Vagina (tissue), 2 donors: ENCODE measurements at regions not wholly inside any gene's neighbourhood (a gene's known extent, or its start where the extent isn't known, plus 50 kb on each side); places are given as distances from the start of the nearest gene placed in this dataset.

Source experiments
- DNase-seq, 2 donors: peaks; one replicate each; pipeline ENCODE4 v3.0.0-alpha.2; 2017; ENCODE audit errors: extremely low spot score in 2 of 2
- H3K27ac ChIP-seq: fragments of 200-600 bp; sonication (generic); one replicate; pipeline ENCODE4 v1.5.1; 2019
- H3K27me3 ChIP-seq: fragments of 200-600 bp; sonication (generic); one replicate; pipeline ENCODE4 v1.5.1; 2019
- H3K36me3 ChIP-seq, 2 donors: fragments of 200-600 bp; sonication (generic); one replicate each; pipeline ENCODE4 v1.5.1; 2017 to 2019
- H3K4me1 ChIP-seq: fragments of 200-600 bp; sonication (generic); one replicate; pipeline ENCODE4 v1.5.1; 2019
- H3K4me3 ChIP-seq, 2 donors: fragments of 200-600 bp; sonication (generic); 1 replicate in 1 of 2; 2 replicates in 1 of 2; pipeline ENCODE4 v1.5.1; 2016 to 2019
- H3K9me3 ChIP-seq: fragments of 200-600 bp; sonication (generic); one replicate; pipeline ENCODE4 v1.5.1; 2019
- CTCF ChIP-seq, 3 experiments: fragments of 450-650 bp in 2 of 3; fragments of 200-600 bp in 1 of 3; sonication (generic) in 1 of 3; IDR thresholded peaks; one replicate each; pipeline ENCODE4 v1.5.1; 2017 to 2019; ENCODE audit warnings: antibody characterized with exemption in 3 of 3, mild to moderate bottlenecking in 2 of 3, moderate library complexity in 2 of 3
- POLR2A ChIP-seq, 2 donors: fragments of 450-650 bp; IDR thresholded peaks; one replicate each; pipeline ENCODE4 v1.6.1; 2017; ENCODE audit warnings: antibody characterized with exemption in 2 of 2, mild to moderate bottlenecking in 2 of 2, moderate library complexity in 2 of 2
- POLR2AphosphoS5 ChIP-seq, 2 donors: sonication (generic); formaldehyde crosslinking; IDR thresholded peaks; one replicate each; pipeline ENCODE4 v1.9.0; 2017; ENCODE audit warnings: antibody characterized with exemption in 2 of 2, mild to moderate bottlenecking in 2 of 2, low read depth in 1 of 2; ENCODE audit not compliant: insufficient read depth in 1 of 2
- intact Hi-C: fragments of 100-400 bp; cut with DNase I; formaldehyde crosslinking; loops from one replicate; pipeline ENCODE4 v1.15.1; 2023

GRCh38 chr20:7226156-7226555 lies 458.7 kb downstream of the BMP2 start:
- no peak overlapping the region for H3K4me3 ChIP-seq
- H3K4me1 ChIP-seq = no peaks in the 10 kb centered on the region
- TF ChIP-seq POLR2A (IDR thresholded peaks at IDR 0.05) (no peak), POLR2AphosphoS5 (IDR thresholded peaks at IDR 0.05; ENCODE audit: insufficient read depth in 1 of 2, low read depth in 1 of 2) (no peak), CTCF (IDR thresholded peaks at IDR 0.05) (no peak)
- H3K27me3 ChIP-seq = no peaks in the 10 kb centered on the region
- H3K36me3 ChIP-seq = no peaks in the 10 kb centered on the region
- no peak overlapping the region for H3K27ac ChIP-seq
- H3K9me3 ChIP-seq = no peaks in the 10 kb centered on the region
- intact Hi-C loops = no loop called here
- no peak for DNase-seq

- no peaks in the 10 kb centered on the region for H3K27me3 ChIP-seq
- no peaks in the 10 kb centered on the region for H3K4me1 ChIP-seq
- no peak overlapping the region for H3K4me3 ChIP-seq
- H3K36me3 ChIP-seq = no peaks in the 10 kb centered on the region
- DNase-seq = no peak
- no peak overlapping the region for H3K27ac ChIP-seq
- H3K9me3 ChIP-seq = no peaks in the 10 kb centered on the region
- intact Hi-C loops = no loop called here
- TF ChIP-seq POLR2AphosphoS5 (IDR thresholded peaks at IDR 0.05; ENCODE audit: insufficient read depth in 1 of 2, low read depth in 1 of 2) (no peak), POLR2A (IDR thresholded peaks at IDR 0.05) (no peak), CTCF (IDR thresholded peaks at IDR 0.05) (no peak)
Observed at GRCh38 chr20:7231303-7231702, 463.8 kb downstream of the BMP2 start.

- Histone ChIP-seq H3K4me3 (no peak overlapping the region), H3K36me3 (no peaks in the 10 kb centered on the region), H3K9me3 (no peaks in the 10 kb centered on the region), H3K27me3 (no peaks in the 10 kb centered on the region), H3K27ac (no peak overlapping the region), H3K4me1 (no peaks in the 10 kb centered on the region)
- intact Hi-C loops = no loop called here
- DNase-seq = no peak
- no peak for TF ChIP-seq CTCF (IDR thresholded peaks at IDR 0.05)
- TF ChIP-seq POLR2AphosphoS5 (IDR thresholded peaks at IDR 0.05; ENCODE audit: insufficient read depth in 1 of 2, low read depth in 1 of 2) = no peak
- no peak for TF ChIP-seq POLR2A (IDR thresholded peaks at IDR 0.05)
Observed at GRCh38 chr20:7232796-7233195, 465.3 kb downstream of the BMP2 start.

DNA sequence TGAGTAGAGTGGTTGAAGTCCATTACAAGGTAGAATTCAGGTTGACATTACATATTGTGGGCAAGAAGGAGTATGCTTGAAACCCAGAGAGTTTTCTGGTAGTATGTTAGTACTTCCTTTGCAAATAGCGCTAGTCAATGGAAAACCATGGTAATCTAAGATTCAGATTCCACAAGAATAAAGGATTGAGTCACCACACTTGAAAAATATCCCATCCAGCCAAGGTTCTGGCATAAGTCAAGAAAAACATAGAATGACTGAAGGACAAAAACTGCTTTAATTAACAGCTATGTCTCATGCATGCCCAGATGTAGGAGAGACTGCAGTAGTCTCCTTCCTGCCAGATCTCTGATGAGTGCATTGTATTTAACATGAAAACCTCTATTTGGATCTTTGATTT lies 469.8 kb downstream of the BMP2 start:
- no peak for DNase-seq
- TF ChIP-seq CTCF (IDR thresholded peaks at IDR 0.05) (no peak), POLR2AphosphoS5 (IDR thresholded peaks at IDR 0.05; ENCODE audit: insufficient read depth in 1 of 2, low read depth in 1 of 2) (no peak), POLR2A (IDR thresholded peaks at IDR 0.05) (no peak)
- Histone ChIP-seq H3K36me3 (no peaks in the 10 kb centered on the region), H3K9me3 (no peaks in the 10 kb centered on the region), H3K4me1 (no peaks in the 10 kb centered on the region), H3K27ac (no peak overlapping the region), H3K4me3 (no peak overlapping the region), H3K27me3 (no peaks in the 10 kb centered on the region)
- intact Hi-C loops = no loop called here

GRCh38 chr20:7240490-7240889 lies 473.0 kb downstream of the BMP2 start:
- TF ChIP-seq POLR2A (IDR thresholded peaks at IDR 0.05) = no peak
- TF ChIP-seq CTCF (IDR thresholded peaks at IDR 0.05) = no peak
- TF ChIP-seq POLR2AphosphoS5 (IDR thresholded peaks at IDR 0.05; ENCODE audit: insufficient read depth in 1 of 2, low read depth in 1 of 2) = no peak
- H3K36me3 ChIP-seq = no peaks in the 10 kb centered on the region
- no peak overlapping the region for H3K4me3 ChIP-seq
- intact Hi-C loops = no loop called here
- H3K9me3 ChIP-seq = no peaks in the 10 kb centered on the region
- no peaks in the 10 kb centered on the region for H3K4me1 ChIP-seq
- no peak overlapping the region for H3K27ac ChIP-seq
- no peaks in the 10 kb centered on the region for H3K27me3 ChIP-seq
- no peak for DNase-seq
